HG02623 (cell line): ENCODE measurements at regions not wholly inside any gene's neighbourhood (a gene's known extent, or its start where the extent isn't known, plus 50 kb on each side); places are given as distances from the start of the nearest gene placed in this dataset.

ENCODE experiments used
- ATAC-seq: cut with Tn5 transposase; IDR thresholded peaks from one replicate; pipeline ENCODE4 v1.9.1; 2021; ENCODE audit warnings: moderate library complexity; ENCODE audit not compliant: unreplicated experiment

DNA sequence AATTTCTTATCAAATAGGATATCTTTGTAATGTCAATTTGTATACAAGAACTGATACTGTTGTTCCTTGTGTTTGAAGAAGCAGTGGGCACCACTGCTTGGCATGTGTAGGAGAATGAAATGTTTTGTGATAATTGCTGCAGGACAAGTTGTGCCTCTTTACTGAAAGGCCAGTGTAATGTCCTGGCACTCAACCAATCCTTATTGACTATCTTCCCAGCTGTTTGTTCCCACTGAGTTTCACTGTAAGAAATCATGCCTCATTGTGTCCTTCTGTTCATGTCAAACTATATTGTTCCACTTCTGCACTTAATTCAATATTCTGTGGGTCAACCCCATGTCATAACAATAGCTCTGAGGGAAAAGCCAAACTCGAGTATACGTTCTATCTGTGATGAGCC is 136.1 kb upstream of the FAM83B start:
- ATAC-seq: no peak

DNA sequence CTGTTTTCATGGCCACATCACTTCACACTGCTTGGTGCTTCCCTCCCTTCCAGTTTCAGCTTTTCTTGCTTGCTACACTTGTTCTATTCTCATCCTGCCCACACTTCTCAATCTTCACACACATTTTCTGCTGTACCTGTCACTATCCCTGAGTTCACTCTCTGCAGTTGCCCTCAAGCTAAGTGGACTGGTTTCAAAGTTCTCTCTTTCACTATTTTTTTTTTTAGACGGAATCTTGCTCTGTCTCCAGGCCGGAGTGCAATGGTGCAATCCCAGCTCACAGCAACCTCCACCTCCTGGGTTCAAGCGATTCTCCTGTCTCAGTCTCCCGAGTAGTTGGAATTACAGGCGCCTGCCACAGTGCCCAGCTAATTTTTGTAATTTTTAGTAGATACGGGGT is 130.6 kb upstream of the FAM83B start:
- ATAC-seq: no peak

- no peak for ATAC-seq
These were observed 129.7 kb upstream of the FAM83B start for GRCh38 chr6:54716877-54717276.

DNA sequence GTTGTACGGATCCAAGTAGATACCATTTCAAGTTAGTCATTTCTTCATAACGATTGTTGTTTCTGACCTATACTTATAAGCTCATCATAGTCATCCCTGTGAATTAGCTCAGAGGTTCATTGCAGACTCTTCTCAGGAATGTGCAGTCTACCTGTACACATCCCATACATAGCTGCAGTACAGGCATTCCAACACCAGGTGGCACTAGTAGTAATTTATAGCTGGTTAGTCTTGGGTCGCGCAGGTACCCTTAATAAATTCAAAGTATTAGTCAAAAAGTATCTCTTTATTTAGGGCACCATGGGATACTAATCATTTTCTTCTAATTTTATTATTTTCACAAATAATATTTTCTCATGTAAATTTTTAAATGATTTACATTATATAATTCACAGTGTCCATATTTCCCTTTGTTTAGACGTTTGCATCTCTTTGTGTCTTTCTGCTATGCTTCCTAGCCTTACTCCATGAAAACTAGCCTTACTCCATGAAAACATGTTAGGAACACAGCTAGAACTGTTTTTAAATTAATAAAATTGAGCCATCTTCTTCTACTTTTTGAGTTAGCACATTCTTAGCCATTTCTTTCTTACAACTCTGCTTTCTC is 128.6 kb upstream of the FAM83B start:
- peak; percentile 89 for ATAC-seq

GRCh38 chr6:54718541-54719023 is 128.0 kb upstream of the FAM83B start:
- ATAC-seq: no peak

- ATAC-seq: no peak
These were observed 127.4 kb upstream of the FAM83B start for GRCh38 chr6:54719131-54719530.

GRCh38 chr6:54719633-54720032 is 126.9 kb upstream of the FAM83B start:
- no peak for ATAC-seq

DNA sequence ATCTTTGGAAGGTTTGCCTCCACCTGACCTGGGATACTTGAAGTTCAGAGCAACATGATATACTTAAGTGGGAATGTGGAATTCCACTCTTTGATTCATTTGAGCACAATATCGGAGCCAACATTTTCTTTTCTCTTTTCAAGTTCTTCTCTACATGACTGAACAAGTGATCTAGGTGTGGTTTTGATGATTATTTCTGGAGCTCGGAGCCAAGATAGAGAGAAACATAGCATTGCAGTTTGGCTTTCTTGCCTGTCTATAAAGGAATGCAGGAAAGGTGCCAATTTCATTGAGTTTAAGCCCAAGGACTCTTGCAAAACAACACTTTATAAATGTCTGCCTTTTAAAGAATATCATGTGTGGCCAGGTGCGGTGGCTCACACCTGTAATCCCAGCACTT is 124.2 kb upstream of the FAM83B start:
- no peak for ATAC-seq

GRCh38 chr6:54729716-54730115 is 116.9 kb upstream of the FAM83B start:
- no peak for ATAC-seq

DNA sequence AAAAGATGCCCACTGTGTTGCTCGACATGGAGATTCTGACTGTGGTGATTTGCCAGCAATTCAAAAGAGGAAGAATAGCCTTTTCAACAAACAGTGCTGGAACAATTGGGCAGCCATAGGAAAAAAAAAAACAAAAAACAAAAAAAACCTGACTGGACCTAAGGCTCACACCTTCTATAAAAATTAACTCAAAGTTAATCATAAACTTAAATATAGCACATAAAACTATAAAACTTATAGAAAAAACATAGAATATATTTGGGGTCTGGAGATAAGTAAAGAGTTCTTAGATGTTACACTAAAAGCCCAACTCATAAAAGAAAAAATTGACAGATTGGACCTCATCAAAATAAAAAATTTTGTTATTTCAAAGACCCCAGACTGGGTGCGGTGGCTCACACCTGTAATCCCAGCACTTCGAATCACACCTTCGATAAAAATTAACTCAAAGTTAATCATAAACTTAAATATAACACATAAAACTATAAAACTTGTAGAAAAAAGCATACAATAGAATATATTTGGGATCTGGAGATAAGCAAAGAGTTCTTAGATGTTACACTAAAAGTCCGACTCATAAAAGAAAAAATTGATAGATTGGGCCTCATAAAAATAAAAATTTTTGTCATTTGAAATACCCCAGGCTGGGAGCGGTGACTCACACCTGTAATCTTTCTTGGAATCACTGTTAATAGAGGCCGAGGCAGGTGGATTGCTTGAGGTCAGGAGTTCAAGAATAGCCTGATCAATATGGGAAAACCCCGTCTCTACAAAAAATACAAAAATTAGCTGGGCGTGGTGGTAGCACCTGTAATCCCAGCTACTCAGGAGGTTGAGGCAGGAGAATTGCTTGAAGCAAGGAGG is 115.6 kb upstream of the FAM83B start:
- no peak for ATAC-seq

- ATAC-seq: no peak
These were observed 109.3 kb upstream of the FAM83B start for GRCh38 chr6:54737247-54737646.

DNA sequence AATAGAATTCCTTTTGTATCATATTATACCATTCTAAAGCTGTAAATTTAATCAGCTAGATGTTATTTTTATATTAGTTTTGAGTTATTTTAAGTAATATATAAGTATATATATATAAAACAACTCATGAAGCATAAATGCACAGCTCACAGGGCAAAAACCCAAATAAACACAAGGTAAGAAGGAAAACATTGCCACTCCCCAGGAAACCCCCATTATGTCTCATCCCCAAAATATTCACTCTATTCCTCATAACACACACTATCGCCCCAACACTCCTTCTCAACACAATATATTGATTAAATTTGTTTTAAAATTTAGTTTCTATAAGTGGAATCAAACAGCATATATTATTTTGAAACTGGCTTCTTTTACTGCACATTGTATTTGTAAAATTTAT is 98.6 kb upstream of the FAM83B start:
- no peak for ATAC-seq

DNA sequence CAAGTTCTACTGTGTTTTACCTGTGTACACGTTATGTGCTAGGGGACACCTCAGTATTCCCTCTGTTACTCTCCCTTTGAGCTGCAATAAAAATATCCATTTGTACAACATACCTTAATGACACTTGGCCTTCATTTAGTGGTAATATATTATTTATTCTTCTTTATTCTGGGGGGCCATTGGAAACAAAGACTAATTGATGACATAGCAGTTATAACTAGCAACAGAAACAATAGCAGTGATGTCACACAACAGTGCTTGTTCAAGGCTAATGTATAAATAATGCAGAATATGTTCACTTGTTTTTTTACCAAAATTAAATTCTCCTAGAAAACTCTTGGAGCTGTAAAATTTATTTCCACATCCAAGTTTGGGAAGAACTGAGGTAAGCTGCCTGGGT is 92.2 kb upstream of the FAM83B start:
- ATAC-seq: no peak

DNA sequence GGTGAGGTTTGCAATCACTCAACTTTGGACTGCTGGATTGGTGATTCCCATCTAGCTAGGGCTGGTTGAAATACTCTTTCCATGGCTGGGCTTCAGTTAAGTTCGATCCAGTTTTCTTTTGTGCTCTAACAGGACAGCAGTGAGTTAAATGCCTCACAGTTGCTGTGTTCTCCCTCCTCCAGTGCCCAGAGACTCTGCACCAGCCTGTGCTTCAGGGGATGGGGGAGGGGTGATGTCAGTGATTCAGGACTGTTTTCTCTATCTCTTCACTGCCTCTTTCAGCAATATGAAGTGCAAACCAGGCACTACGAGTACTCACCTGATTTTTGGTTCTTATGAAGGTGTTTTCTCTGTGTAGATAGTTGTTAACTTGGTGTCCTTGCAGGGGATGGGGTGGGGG is 88.2 kb upstream of the FAM83B start:
- no peak for ATAC-seq

DNA sequence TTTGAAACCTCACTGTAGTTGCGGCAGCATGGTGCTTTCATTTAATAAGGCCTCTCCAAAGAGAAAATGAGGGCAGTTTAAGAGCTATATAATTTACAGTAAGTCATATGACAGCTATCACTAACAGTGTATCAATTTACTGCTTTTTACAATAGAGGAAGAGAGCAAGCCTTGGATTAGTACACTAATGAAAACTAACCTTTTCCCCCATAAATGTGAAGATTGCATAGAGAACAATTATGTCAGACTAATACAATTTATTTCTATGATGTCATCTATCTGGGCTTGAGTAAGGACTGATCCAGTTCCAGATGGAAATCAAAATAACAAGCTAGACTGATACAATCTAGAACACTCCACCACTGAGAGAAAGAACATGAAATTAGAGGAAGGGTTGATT is 78.1 kb upstream of the FAM83B start:
- ATAC-seq: no peak

DNA sequence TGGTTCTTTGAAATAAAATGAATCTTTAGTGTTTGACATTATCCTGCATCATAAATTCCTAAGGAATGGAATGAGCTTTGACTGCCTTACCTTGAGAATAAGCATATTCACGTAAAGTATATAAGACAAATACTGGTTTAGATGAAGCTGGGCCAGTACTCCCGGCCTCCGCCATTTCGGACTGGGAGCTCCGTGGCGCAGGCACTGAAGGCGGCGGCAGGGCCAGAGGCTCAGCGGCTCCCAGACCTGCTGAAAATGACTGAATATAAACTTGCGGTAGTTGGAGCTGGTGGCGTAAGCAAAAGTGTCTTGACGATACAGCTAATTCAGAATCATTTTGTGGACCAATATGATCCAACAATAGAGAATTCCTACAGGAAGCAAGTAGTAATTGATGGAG is 76.2 kb upstream of the FAM83B start:
- no peak for ATAC-seq

GRCh38 chr6:54771968-54772367 is 74.6 kb upstream of the FAM83B start:
- ATAC-seq: no peak

GRCh38 chr6:54772610-54773009 is 74.0 kb upstream of the FAM83B start:
- ATAC-seq: no peak

- no peak for ATAC-seq
These were observed 71.0 kb upstream of the FAM83B start for GRCh38 chr6:54775576-54775975.

DNA sequence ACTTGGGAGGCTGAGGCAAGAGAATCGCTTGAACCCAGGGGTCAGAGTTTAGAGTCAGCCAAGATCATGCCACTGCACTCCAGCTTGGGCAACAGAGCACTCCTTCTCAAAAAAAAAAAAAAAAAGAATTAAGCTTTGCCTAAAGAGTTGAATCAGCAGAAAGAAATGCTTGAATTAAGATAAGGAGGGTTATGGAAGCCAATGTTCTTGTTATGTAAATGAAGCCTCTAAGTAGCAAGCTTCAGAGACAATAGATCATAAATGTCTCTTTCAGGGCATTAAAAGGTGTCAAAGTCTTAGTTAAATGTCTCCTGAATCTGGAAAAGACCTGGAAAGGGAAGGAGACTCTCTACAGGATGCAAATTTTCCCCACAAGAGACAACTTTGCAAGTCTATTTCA is 69.7 kb upstream of the FAM83B start:
- ATAC-seq: no peak

- no peak for ATAC-seq
These were observed 67.8 kb upstream of the FAM83B start for GRCh38 chr6:54778731-54779130.

DNA sequence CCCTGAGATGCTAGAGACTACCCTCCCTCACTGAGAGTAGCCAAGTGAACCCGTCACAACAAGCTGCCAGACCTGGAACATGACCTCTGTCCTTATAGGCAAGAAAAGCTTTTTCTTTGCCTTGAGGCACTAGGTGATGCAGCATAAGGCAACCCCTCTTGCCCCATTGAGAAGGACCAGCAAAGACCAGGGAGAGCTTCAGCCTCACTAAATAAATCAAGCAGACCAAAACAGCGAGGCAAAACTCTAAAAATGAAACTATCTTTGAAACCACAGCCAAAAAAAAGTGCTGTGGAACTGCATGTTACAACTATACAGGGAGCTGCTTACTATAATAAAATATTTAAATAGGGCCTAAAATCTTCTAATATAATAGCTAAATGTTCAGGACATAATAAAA is 62.6 kb upstream of the FAM83B start:
- no peak for ATAC-seq

DNA sequence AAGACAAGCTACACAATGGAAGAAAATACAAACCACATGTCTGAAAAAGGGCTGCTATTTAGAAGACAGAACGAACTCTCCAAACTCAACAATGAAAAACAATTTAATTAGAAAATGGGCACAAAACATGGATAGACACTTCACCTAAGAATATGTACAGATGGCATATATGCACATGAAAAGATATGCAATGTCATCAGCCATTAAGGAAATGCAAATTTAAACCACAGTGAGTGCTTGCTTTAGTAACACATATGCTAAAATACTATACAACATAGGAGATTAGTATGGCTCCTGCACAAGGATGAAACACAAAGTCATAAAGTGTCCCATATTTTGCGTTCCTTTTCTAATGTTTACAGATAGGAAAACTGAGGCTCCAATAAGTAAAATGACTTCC is 60.4 kb upstream of the FAM83B start:
- ATAC-seq: no peak
